Testis (tissue), 2 donors: ENCODE measurements at regions not wholly inside any gene's neighbourhood (a gene's known extent, or its start where the extent isn't known, plus 50 kb on each side); places are given as distances from the start of the nearest gene placed in this dataset.
"Not testable (repeated sequence)": the region's sequence is repeated elsewhere in the genome, so short reads cannot be mapped to it uniquely, and the experiment has no call there.

ENCODE experiments used
- DNase-seq: peaks from one replicate; pipeline ENCODE4 v3.0.0-alpha.2; 2019
- H3K27ac ChIP-seq, 2 donors: fragments of 200-600 bp; sonication (generic); one replicate each; pipeline ENCODE4 v1.5.1; 2019
- H3K27me3 ChIP-seq: fragments of 200-600 bp; sonication (generic); one replicate; pipeline ENCODE4 v1.5.1; 2019
- H3K36me3 ChIP-seq: fragments of 200-600 bp; sonication (generic); one replicate; pipeline ENCODE4 v1.5.1; 2017; ENCODE audit warnings: low read depth; ENCODE audit errors: missing control alignments
- H3K4me1 ChIP-seq: fragments of 200-600 bp; sonication (generic); one replicate; pipeline ENCODE4 v1.5.1; 2019
- H3K4me3 ChIP-seq, 2 donors: fragments of 200-600 bp; sonication (generic); one replicate each; pipeline ENCODE4 v1.5.1; 2017 to 2019
- H3K9me3 ChIP-seq: fragments of 200-600 bp; sonication (generic); one replicate; pipeline ENCODE4 v1.5.1; 2017
- CTCF ChIP-seq, 3 experiments: fragments of 450-650 bp in 2 of 3; fragments of 200-600 bp in 1 of 3; sonication (generic) in 1 of 3; IDR thresholded peaks; one replicate each; pipeline ENCODE4 v1.5.1; 2016 to 2019; ENCODE audit warnings: antibody characterized with exemption in 3 of 3, mild to moderate bottlenecking in 2 of 3, moderate library complexity in 1 of 3
- POLR2A ChIP-seq: fragments of 450-650 bp; IDR thresholded peaks from one replicate; pipeline ENCODE4 v1.6.1; 2017; ENCODE audit warnings: antibody characterized with exemption, mild to moderate bottlenecking, moderate library complexity
- WGBS, 2 donors: methylation state at CpG; one replicate each; pipeline ENCODE4 v1.1.5; 2018; 5-methylcytosine and 5-hydroxymethylcytosine counted together
- intact Hi-C: fragments of 100-400 bp; cut with DNase I; formaldehyde crosslinking; loops from one replicate; pipeline ENCODE4 v1.15.1; 2023; ENCODE audit warnings: low total_unique reads

- Histone ChIP-seq H3K4me1 (no peaks in the 10 kb centered on the region), H3K4me3 (no peak overlapping the region), H3K9me3 (no peaks in the 10 kb centered on the region), H3K27me3 (no peaks in the 10 kb centered on the region), H3K27ac (no peak overlapping the region), H3K36me3 (no peaks in the 10 kb centered on the region)
- intact Hi-C loops: no loop called here
- 88% methylated on average over 4 of the region's 4 CpGs for WGBS, 2 donors
- no peak for DNase-seq
- TF ChIP-seq POLR2A (no peak), CTCF (IDR thresholded peaks at IDR 0.05) (no peak)
These were observed 364.8 kb downstream of the RAB38 start for GRCh38 chr11:87810486-87810885.

GRCh38 chr11:87809256-87809655 is 366.0 kb downstream of the RAB38 start:
- DNase-seq: no peak
- no peak overlapping the region for H3K27ac ChIP-seq
- intact Hi-C loops: no loop called here
- H3K4me1 ChIP-seq: no peaks in the 10 kb centered on the region
- no peak overlapping the region for H3K4me3 ChIP-seq
- TF ChIP-seq CTCF (IDR thresholded peaks at IDR 0.05) (no peak), POLR2A (no peak)
- H3K9me3 ChIP-seq: no peaks in the 10 kb centered on the region
- no peaks in the 10 kb centered on the region for H3K27me3 ChIP-seq
- 49 to 66% methylated on average over 2 of the region's 2 CpGs for WGBS, 2 donors
- H3K36me3 ChIP-seq: no peaks in the 10 kb centered on the region

- H3K27ac ChIP-seq: no peak overlapping the region
- no peaks in the 10 kb centered on the region for H3K27me3 ChIP-seq
- H3K36me3 ChIP-seq: no peaks in the 10 kb centered on the region
- TF ChIP-seq POLR2A (no peak), CTCF (IDR thresholded peaks at IDR 0.05) (no peak)
- no peak for DNase-seq
- no peaks in the 10 kb centered on the region for H3K9me3 ChIP-seq
- no peaks in the 10 kb centered on the region for H3K4me1 ChIP-seq
- H3K4me3 ChIP-seq: no peak overlapping the region
- intact Hi-C loops: no loop called here
These were observed 371.1 kb downstream of the RAB38 start for GRCh38 chr11:87804176-87804575.

- 89 to 91% methylated on average over 3 of the region's 3 CpGs for WGBS, 2 donors
- no peaks in the 10 kb centered on the region for H3K27me3 ChIP-seq
- no peak for TF ChIP-seq POLR2A
- no peak for TF ChIP-seq CTCF (IDR thresholded peaks at IDR 0.05)
- no peaks in the 10 kb centered on the region for H3K9me3 ChIP-seq
- intact Hi-C loops: no loop called here
- no peak overlapping the region for H3K27ac ChIP-seq
- no peaks in the 10 kb centered on the region for H3K36me3 ChIP-seq
- H3K4me3 ChIP-seq: no peak overlapping the region
- no peaks in the 10 kb centered on the region for H3K4me1 ChIP-seq
- DNase-seq: no peak
These were observed 371.5 kb downstream of the RAB38 start for GRCh38 chr11:87803748-87804147.

GRCh38 chr11:87784862-87785261 is 390.4 kb downstream of the RAB38 start:
- H3K4me1 ChIP-seq, DNase-seq, H3K9me3 ChIP-seq, H3K36me3 ChIP-seq, H3K4me3 ChIP-seq, intact Hi-C loops, H3K27ac ChIP-seq, H3K27me3 ChIP-seq: not testable (repeated sequence)
- 94 to 96% methylated on average over 7 of the region's 7 CpGs for WGBS, 2 donors
